HG02678 (cell line): ENCODE measurements at regions not wholly inside any gene's neighbourhood (a gene's known extent, or its start where the extent isn't known, plus 50 kb on each side); places are given as distances from the start of the nearest gene placed in this dataset.
"Not testable (repeated sequence)": the region's sequence is repeated elsewhere in the genome, so short reads cannot be mapped to it uniquely, and the experiment has no call there.

Source experiments
- ATAC-seq: cut with Tn5 transposase; IDR thresholded peaks from one replicate; pipeline ENCODE4 v1.9.1; 2021; ENCODE audit warnings: mild to moderate bottlenecking, moderate library complexity; ENCODE audit not compliant: unreplicated experiment

DNA sequence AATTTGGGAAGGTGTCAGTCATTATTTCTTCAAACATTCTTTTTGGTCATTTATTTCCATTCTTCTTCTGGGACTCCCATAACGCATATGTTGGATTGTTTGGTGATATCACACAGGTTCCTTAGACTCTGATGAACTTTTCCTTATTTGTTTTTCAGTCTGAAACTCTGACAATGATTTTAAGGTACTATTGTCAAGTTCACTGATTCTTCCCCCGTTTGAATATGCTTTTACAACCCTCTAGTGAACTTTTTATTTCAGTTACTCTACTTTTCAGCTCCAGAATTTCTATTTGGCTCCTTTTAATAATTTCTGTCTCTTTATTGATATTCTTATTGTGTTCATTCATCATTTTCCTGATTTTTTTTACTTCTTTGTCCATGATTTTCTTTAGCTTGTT, 92.5 kb upstream of the RORB start:
- no peak for ATAC-seq

DNA sequence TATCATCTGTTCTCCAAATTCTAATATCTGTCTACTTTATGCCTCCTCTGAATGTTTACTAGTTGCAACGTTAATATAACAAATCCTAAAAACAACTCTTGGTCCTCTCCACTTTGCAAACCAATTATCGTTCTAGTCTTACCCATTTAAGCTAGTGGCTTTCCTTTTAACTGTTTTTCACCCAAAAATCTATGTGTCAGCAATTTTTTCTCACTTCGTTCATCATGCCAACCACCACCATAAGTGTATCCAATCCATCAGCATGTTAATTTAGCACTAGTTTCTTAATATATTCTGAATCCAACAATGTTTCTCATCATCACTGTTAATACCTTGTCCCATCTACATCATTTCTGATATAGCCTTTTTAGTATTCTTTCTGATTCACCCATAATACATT, 90.0 kb upstream of the RORB start:
- no peak for ATAC-seq

DNA sequence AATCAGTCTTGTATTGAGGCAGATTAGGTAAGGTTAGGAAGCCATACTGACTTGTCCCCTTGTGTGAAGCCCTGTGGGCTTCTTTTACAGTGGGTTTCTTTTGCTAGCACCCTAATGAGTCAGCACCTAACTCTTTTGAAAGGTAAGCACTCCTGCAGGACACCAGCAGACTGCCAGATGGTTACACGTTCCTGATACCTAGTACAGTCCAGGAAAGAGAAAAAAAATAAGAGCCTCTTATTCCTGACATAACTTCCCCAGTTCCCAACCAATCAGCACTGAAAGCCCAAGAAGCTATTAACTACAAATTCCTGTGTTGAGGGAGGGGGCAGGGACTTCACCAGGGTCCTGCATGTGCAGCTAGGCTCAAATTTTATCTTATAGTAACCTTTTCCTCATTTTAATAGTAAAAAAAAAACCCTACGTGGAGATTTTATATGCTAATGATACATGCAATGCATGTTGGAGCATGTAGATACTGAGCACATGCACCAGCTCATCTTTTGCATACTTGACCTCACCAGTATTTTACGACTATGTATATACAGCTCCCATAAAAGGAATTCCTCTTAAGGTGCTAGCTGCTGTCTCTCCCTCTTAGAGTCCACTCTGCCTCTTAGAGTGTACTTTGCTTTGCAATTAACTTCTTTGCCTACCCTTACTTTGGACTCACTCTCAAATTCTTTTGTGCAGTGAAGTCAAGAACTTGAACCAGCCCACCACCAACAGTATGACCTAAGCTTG, 84.7 kb upstream of the RORB start:
- ATAC-seq: no peak

DNA sequence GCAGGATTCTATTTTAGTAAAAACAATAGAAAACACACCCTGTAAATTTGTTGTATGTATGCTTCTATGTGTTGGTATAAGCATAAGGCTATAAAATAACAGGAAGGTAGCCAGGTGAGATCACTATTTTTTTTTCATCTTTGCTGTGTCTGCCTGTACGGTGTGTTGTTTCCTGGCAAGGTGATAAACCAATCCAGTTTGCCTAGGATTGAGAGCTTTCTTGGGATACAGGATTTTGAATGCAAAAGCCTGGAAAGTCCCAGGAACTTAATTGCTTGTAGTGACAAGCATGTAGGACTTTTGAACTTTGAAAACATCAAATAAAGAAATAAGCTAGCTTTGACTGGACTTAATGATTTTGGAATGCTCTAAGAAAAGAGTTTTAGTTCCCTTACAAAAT, 83.3 kb upstream of the RORB start:
- no peak for ATAC-seq

DNA sequence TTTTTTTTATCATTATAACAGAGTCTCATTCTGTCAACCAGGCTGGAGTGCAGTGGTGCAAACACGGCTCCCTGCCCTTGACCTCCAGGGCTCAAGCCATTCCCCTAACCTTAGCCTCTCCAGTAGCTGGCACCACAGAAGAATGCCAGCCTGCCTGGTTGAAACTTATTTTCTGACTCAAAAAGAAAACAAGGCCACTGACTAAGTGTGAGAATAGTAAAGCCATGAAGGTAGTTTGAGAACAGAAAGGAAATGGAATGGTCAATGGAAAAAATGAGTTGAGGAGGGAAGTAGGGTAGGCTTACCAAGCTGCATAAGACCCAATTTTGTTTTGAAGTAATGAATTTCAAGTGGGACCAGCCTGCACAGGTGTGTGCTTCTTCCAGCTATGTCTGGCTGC, 82.8 kb upstream of the RORB start:
- ATAC-seq: no peak

DNA sequence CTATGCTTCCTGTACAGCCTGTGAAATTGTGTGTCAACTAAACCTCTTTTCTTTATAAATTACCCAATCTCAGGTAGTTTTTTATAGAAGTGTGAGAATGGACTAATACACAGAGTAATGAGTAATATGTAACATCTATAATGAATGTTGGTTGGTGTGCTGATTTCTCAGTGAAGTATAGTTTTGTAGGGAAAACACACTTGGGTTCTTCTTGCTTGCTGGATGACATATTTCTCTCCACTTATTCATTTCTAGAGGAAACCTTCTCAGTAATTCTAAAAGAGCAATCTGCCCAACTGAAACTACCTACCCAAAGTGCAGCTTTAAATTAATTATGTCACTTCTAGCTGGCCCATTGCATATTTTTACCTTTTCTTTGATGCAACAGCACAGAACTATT, 81.1 kb upstream of the RORB start:
- no peak for ATAC-seq

DNA sequence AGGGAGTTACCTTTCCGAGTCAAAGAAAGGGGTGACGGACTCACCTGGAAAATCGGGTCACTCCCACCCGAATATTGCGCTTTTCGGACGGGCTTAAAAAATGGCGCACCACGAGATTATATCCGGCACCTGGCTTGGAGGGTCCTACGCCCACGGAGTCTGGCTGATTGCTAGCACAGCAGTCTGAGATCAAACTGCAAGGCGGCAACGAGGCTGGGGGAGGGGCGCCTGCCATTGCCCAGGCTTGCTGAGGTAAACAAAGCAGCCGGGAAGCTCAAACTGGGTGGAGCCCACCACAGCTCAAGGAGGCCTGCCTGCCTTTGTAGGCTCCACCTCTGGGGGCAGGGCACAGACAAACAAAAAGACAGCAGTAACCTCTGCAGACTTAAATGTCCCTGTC, 72.6 kb upstream of the RORB start:
- not testable (repeated sequence) for ATAC-seq

DNA sequence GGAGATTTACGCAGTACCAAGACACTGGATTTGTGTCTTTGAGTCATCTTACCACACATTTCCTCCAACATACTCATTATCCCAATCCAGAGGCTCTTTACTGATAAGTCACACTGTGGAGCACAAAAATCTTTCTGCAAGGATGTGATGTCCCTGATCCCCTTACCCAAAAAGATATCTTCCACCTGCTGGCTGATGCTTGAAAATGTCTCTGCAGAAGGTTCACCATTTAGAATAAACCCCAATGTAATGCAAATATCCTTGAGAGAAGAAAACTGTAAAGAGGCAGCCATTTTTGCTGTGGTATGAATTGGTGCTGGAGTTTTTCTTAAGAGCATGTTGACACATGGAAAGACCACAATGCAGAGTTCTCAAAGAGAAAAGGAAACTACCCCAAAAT, 65.7 kb upstream of the RORB start:
- ATAC-seq: no peak

DNA sequence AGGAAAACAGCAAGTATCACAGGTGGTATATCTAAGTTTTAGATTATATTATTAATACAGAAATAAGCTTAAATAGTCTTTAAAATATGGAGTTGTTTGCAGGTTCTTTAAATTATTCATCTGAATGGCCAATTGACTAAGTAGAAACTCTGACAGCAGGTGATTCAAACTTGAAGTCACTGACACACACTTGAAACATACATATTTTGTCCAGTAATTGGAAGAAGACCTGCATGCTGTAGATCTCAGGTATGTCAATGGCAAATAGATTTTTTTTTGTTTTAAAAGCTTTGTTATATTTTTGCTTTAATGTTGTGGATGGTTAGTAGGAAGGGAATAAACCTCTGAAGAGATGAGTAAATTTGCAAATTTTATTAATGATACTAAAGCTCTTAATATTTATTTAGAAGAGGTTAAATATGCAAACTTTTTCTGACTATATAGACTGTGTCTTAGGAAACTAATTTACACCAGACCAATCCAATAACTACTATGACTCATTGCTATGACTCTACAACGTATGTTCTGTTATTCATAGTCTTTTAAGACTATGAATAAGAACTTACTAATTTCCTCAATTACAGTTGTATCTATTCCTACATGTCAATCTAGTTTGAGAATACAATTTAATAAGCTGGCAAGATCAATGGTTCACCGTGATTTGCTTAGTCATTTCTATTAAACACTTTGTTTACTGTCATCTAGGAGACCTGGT, 53.9 kb upstream of the RORB start:
- no peak for ATAC-seq

DNA sequence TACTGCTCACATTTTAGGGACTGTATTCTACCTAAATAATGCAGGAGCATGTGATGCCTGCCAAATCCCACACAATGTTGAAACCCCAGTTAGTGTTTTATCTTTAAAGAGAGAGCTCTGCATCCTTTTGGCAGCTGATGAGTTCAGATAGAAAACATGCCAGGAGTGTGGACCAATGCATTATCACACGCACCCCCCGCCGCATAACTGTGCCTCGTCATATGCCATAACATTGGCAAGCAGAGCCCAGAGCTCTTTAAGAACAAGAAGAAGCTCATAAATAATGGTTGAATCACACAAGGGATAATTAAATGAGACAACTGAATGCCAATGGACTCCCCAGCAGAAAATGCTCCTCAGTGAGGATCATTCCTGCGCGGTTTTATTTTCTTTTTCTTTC, 52.8 kb upstream of the RORB start:
- no peak for ATAC-seq
